SK-N-DZ (cell line): ENCODE measurements at regions not wholly inside any gene's neighbourhood (a gene's known extent, or its start where the extent isn't known, plus 50 kb on each side); places are given as distances from the start of the nearest gene placed in this dataset.

ENCODE experiments used
- DNase-seq: peaks from one replicate; pipeline ENCODE4 v3.0.0-alpha.2; 2015; ENCODE audit warnings: low spot score

GRCh38 chr22:48276994-48277867 lies 1514.8 kb downstream of the TBC1D22A start:
- no peak for DNase-seq

DNA sequence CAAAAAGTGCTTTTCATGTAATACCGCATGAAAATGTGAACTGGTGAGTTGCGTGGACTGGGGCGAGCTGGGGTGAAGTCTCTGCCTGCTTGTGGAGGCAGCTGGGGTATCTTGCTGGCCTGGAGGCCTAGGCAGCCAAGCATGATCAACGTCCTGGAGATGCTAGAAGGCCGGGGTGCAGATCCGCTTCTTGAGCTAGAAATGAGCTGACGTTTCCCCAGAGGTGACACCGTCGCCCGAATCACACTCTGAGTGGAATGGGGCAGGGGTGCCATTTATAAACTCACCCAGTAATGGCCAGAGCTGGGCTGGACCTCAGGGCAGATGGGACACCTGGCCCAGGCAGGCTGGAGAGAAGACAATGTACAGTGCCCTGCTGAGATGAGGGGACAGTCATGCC lies 1513.0 kb downstream of the TBC1D22A start:
- DNase-seq: no peak

- no peak for DNase-seq
These were observed 1508.3 kb downstream of the TBC1D22A start for GRCh38 chr22:48270731-48271130.

DNA sequence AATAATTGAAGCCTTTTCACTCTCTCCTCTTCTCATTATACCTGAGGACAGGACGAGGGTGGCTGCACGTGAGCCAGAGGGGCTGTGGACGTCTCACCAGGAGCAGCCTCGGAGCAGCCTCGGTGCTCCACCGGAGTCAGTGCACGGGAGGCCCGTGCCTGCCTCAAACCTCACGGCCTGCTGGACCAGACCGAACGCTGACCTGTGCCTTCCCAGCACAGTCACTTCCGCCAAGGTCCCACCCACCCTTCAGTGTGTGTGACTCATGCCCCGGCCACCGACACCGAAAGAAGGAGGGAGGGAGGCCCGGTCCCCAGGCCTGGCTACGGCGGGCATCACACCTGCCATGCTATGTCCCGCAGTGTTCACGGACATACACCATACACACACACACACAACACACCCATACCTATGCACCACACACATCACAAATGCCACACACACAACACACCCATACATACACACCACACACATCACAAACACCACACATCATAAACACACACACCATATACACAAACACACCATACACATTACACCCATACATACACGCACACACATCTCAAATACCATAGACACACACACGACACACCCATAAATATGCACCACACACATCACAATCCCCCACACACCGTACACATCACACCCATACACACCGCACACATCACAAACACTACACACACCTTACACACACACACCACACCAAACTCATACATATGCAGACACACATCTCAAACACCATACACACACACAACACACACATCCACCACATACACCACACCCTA lies 1506.5 kb downstream of the TBC1D22A start:
- no peak for DNase-seq

DNA sequence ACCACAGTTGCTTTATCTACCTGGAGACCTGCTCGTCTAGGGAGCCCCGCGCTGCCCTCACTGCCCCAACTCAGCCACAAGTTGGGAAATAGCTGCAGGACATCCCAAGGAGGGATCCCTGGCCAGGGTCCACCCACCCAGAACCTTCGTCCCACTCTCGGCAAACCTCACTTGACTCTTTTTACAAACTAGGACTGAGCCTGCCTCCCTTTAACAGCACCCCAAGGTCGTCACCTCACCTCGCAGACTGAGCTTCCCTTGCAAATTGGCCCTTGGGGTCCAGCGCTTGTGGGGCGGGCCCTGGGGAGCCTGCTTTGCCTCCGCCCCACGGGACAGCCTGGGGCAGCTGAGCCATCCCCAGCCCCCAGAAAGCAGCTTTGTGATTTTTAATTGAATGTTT lies 1505.8 kb downstream of the TBC1D22A start:
- no peak for DNase-seq

DNA sequence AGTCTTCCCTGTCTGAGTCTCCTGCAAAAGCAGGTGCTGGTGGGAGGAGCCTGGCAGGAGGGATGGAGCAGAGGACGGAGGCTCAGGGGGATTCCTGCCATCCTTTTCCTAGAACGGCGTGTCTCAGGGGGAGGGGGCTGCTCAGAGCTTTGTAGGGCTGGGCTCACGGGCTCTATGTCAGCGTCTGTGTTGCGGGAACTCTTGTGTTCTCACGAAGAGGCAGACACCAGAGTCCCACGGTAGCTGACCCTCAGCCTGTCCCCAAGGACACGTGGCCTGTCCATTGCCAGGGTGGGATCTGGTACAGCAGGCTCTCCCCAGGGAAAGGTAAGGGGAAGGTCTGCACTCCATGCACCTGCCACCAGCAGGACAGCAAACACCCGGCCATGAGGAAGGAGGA lies 1505.2 kb downstream of the TBC1D22A start:
- no peak for DNase-seq

DNA sequence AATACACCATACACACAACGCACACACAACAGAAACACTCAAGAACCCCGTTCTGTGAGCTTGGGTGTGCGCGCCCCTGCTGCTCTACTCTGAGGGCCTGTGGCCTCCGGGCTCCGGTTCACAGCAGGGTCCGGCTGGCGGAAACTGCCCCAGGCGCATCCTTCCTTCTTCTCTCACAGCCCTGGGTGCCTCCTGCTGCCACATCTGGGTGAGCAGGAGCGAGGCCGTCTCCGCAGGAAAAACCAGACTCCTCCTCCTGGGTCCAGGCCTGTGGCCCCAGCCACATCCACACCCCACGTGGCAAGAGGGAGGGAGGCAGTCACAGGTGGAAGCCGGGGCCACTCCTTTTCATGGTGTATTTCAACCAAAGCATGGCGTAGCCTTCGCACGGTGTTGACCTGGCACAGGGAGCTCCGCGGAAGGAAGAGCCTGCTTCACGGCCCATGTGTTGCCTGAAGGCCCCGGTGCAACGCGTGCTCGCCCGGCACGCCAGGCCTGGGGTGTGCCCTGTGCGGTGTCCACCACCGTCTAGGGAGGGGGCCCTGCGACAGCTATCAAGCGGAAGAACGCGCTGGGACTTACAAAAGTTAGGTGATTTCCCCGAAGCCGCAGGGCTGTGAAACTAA lies 1502.7 kb downstream of the TBC1D22A start:
- DNase-seq: no peak

DNA sequence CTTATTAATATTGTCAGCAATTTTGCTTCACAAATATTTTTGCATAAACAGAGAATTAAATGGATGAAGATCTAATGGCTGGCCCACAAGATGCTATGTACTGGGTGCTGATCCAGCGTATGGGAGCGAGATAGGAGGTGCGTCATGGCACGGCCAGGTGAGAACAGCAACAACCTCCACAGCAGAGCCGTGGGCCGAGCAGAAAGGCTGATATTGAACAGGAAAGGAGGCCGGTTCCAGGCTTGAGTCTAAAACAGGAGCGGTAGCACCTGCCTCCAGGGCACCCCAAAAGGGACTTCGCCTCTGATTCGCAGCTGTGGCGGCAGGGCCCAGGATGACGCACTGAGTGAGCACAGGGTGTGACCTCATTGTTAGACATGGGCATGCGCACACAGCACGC lies 1502.1 kb downstream of the TBC1D22A start:
- DNase-seq: no peak

DNA sequence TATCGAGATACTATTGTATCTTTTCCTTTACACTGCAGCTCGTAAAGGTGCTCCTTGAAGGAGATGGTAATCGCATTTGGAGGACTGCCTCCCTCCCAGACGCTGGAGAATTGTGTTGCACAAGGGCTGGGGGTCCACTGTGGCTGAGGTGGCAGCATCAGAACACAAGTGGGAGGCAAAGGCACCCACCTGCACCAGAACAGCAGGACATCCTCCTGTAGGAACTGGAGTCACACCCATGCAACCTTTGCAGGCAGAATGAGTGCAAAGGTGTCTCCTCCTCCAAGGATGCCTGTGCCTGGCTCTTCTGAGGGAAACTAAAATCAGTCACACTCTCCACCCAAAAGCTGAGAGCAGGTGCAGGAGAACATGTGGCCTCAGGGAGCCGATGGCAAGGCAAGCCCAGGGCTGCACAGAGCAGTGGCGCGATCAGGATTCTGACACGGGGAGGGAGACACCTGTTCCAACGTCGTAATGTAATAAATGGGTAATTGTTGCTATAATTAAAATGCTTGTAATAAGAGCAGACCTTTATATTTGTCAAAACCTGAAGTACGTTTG lies 1501.4 kb downstream of the TBC1D22A start:
- no peak for DNase-seq

- no peak for DNase-seq
These were observed 1500.9 kb downstream of the TBC1D22A start for GRCh38 chr22:48263431-48263765.

- no peak for DNase-seq
These were observed 1500.4 kb downstream of the TBC1D22A start for GRCh38 chr22:48262596-48263430.

- DNase-seq: no peak
These were observed 1499.3 kb downstream of the TBC1D22A start for GRCh38 chr22:48261706-48262105.

DNA sequence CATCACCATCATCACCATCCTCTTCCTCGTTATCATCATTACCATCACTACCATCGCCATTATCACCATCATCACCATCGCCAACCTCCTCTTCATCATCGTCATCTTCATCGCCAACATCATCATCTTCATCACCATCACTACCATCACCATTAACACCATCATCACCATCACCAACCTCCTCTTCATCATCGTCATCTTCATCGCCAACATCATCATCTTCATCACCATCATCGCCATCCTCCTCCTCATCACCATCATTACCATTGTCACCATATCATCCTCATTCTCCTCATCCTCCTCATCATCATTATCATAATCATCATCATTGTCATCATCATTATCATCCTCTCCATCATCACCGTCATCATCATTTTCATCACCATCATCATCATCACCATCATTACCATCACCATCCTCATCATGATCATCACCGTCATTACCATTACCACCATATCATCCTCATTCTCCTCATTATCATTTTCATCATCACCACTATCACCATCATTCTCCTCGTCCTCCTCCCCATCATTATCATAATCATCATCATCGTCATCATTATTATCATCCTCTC lies 1498.7 kb downstream of the TBC1D22A start:
- no peak for DNase-seq

DNA sequence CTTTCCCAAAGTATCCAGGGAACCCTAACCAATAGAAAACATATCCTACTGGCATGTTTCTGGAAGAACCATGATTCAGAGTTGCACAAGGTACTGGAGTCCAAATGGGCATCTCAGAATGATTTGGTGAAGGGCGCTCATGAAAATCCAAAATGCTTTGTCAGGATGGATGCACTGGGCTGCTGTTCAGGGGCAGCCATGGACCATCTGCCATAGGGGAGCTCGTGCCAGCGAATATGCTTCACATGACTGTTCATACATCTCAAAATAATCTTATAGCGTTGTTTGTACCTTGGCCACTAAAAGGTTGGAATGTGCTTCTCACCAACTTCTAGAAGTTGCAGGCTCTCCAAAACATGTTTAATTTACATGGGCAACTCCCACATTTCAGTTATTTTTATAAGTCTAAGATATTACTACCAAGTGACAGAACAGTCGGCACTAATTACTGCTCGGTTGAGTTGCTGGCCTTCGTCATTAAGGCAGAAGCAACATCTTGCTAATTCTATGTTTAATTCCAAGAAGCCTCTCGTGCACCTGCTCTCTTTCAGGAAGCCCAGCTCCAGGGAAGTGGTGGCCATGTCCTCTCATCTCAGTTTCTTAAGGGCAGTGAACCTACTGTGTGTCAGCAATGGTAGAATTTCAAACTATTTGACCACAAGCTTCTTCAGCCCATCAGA lies 1497.7 kb downstream of the TBC1D22A start:
- DNase-seq: no peak

DNA sequence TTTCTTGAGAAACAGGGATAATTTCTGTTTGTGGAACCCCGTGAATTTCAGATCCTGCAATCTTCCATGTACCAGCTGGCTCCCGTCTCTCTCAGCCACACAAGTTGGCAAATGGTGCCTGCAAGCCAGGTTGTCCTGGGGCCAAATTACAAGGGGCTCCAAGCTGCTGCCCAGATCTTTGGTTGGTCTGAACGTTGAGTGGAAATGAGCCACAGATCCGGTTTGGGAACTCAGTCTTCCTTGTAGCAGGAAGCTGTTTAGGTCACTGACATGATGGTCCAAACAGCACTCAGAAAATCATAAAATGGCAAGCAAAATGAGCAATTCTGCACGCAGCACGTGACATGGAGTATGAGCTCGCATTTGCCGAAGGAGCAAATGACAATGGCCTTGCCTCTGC lies 1496.4 kb downstream of the TBC1D22A start:
- no peak for DNase-seq

DNA sequence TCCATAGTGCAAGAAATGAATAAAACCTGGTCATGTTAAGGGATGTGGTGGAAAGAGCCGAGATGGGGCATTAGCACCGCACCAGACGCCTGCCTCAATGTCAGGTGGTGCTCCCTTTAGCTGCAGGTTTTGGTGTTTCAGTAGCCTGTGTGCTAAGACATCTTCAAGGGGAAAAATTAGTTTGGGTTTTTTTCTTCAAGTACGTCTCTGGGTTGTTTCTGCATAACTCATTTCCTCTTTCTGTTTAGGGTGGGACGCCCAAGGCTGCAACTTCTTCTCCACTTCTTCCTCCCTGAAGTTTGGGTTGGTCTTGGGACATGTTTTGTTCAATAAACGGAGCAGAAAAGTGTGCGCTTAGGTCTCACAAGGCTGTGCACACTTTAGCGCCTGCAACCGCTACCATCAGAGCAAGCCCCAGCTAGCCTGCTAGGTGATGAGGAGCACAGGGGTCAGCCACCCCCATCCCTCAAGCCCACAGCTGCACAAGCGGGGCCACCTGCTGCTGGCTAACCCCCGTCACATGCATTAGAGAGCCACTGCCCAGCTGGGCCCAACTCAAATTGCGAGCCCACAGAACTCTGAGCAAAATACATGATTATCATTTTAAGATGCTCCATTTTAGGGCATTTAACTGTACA lies 1495.7 kb downstream of the TBC1D22A start:
- no peak for DNase-seq

DNA sequence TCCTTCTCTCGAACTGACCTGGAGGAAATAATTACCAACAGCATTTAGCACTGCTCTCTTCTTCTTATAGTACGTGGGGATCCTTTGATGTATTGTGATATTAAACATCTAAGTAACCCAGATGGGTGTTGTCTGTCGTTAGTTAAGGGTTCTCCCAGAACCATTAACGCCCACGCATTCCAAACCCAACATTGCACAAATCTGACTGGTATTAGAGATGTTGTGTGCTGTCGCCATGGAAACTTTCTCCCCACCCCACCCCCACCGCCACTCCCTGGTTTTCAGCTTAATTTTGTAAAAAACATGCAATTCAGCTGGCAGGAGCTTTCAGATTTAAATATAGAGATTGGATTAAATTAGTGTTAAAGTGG lies 1495.2 kb downstream of the TBC1D22A start:
- DNase-seq: no peak

GRCh38 chr22:48256776-48257684 lies 1494.6 kb downstream of the TBC1D22A start:
- DNase-seq: no peak
